Caco-2 (cell line): ENCODE measurements at regions not wholly inside any gene's neighbourhood (a gene's known extent, or its start where the extent isn't known, plus 50 kb on each side); places are given as distances from the start of the nearest gene placed in this dataset.

Experiments used
- BruUV-seq: library from RNA; stranded (reverse); fragments of 400-500 nt; replicated peaks from 2 replicates; lab custom pipeline; 2021; lab: Mats Ljungman, UMichigan
- CTCF ChIA-PET: fragments of 300-600 bp; sonication (Branson Sonifier 250); formaldehyde crosslinking; loops from one replicate; lab custom pipeline; 2022; ENCODE audit warnings: antibody characterized with exemption; lab: Charles Lee
- POLR2A ChIA-PET: fragments of 300-600 bp; sonication (Branson Sonifier 250); formaldehyde crosslinking; loops from one replicate; lab custom pipeline; 2022; ENCODE audit warnings: antibody characterized with exemption; lab: Charles Lee
- DNase-seq, 2 experiments: peaks; one replicate each; pipeline versions ENCODE4 v3.0.0 to v3.0.0-alpha.2; 2020 to 2022
- H3K27me3 ChIP-seq: replicated peaks from 2 replicates; pipeline ENCODE4 v1.6.0; 2011; ENCODE audit warnings: low read length; ENCODE audit not compliant: control insufficient read depth, insufficient read depth
- H3K36me3 ChIP-seq: 2 replicates; pipeline ENCODE4 v1.5.1; 2011; ENCODE audit warnings: low read length; ENCODE audit not compliant: control insufficient read depth, insufficient read depth
- H3K4me1 ChIP-seq: fragments of 250-450 bp; sonication (Bioruptor Pico); 2 replicates; pipeline ENCODE4 v1.5.1; 2020; ENCODE audit warnings: mild to moderate bottlenecking
- H3K4me3 ChIP-seq: 2 replicates; pipeline ENCODE4 v1.5.1; 2011; ENCODE audit warnings: low read depth, mild to moderate bottlenecking, control low read depth, low read length
- H3K9me3 ChIP-seq: fragments of 250-450 bp; sonication (Bioruptor Pico); 2 replicates; pipeline ENCODE4 v1.5.1; 2020; ENCODE audit warnings: mild to moderate bottlenecking, moderate library complexity
- H3K27ac Mint-ChIP-seq: one replicate; pipeline ENCODE4 v1.8.0; 2022; ENCODE audit warnings: mixed read lengths; ENCODE audit not compliant: unreplicated experiment
- H3K27me3 Mint-ChIP-seq: one replicate; pipeline ENCODE4 v1.8.0; 2022; ENCODE audit warnings: mixed read lengths; ENCODE audit not compliant: insufficient read depth, unreplicated experiment
- H3K36me3 Mint-ChIP-seq: one replicate; pipeline ENCODE4 v1.8.0; 2022; ENCODE audit warnings: mild to moderate bottlenecking, mixed read lengths; ENCODE audit not compliant: insufficient read depth, unreplicated experiment
- H3K4me1 Mint-ChIP-seq: one replicate; pipeline ENCODE4 v1.8.0; 2022; ENCODE audit warnings: low read depth, mixed read lengths; ENCODE audit not compliant: unreplicated experiment
- H3K4me3 Mint-ChIP-seq: one replicate; pipeline ENCODE4 v1.8.0; 2022; ENCODE audit warnings: mild to moderate bottlenecking, moderate library complexity, mixed read lengths; ENCODE audit not compliant: unreplicated experiment
- H3K9me3 Mint-ChIP-seq: one replicate; pipeline ENCODE4 v1.8.0; 2022; ENCODE audit warnings: mixed read lengths; ENCODE audit not compliant: unreplicated experiment
- CTCF ChIP-seq, 2 experiments: fragments of 200-600 bp in 1 of 2; IDR thresholded peaks; 1 replicate in 1 of 2; 2 replicates in 1 of 2; pipeline versions ENCODE4 v1.5.1 to v1.8.0; 2011 to 2022; ENCODE audit warnings: antibody characterized with exemption in 1 of 2, control low read depth in 1 of 2, inconsistent platforms in 1 of 2, low read depth in 1 of 2, low read length in 1 of 2, mild to moderate bottlenecking in 1 of 2, moderate library complexity in 1 of 2; ENCODE audit not compliant: insufficient read depth in 1 of 2, severe bottlenecking in 1 of 2, unreplicated experiment in 1 of 2
- intact Hi-C: fragments of 100-400 bp; cut with micrococcal nuclease; formaldehyde crosslinking; loops from one replicate; pipeline ENCODE4 v1.10.0; 2022; ENCODE audit not compliant: unreplicated experiment

- Histone ChIP-seq H3K27me3 (no peaks in the 10 kb centered on the region), H3K4me3 (no peak overlapping the region), H3K36me3 (no peaks in the 10 kb centered on the region), H3K9me3 (no peaks in the 10 kb centered on the region), H3K4me1 (no peaks in the 10 kb centered on the region)
- no peak for DNase-seq
- intact Hi-C loops = no loop called here
- Mint-ChIP-seq H3K9me3 (no peaks in the 10 kb centered on the region), H3K4me1 (no peaks in the 10 kb centered on the region), H3K27me3 (peaks cover 4% of the 10 kb centered on the region), H3K4me3 (no peak overlapping the region), H3K36me3 (no peaks in the 10 kb centered on the region), H3K27ac (no peak overlapping the region)
- ChIA-PET CTCF (interaction anchor here (0.6 kb wide), 1 partner anchor 1175 kb away, joined by 4 read pairs; no protein-coding TSS in a partner anchor), POLR2A (no interaction called here)
- TF ChIP-seq CTCF (IDR thresholded peaks at IDR 0.05; ENCODE audit: insufficient read depth in 1 of 2, low read depth in 1 of 2, low read length in 1 of 2, severe bottlenecking in 1 of 2, unreplicated experiment in 1 of 2) = no peak
- BruUV-seq = no TSS peak
Observed at GRCh38 chr16:52095471-52095870, 451.5 kb downstream of the TOX3 start.

- Mint-ChIP-seq H3K4me1 (peaks cover 7% of the 10 kb centered on the region), H3K36me3 (no peaks in the 10 kb centered on the region), H3K9me3 (no peaks in the 10 kb centered on the region), H3K27ac (no peak overlapping the region), H3K27me3 (no peaks in the 10 kb centered on the region), H3K4me3 (no peak overlapping the region)
- Histone ChIP-seq H3K9me3 (no peaks in the 10 kb centered on the region), H3K4me1 (no peaks in the 10 kb centered on the region), H3K36me3 (no peaks in the 10 kb centered on the region), H3K4me3 (no peak overlapping the region), H3K27me3 (no peaks in the 10 kb centered on the region)
- no TSS peak for BruUV-seq
- POLR2A ChIA-PET = no interaction called here
- intact Hi-C loops = no loop called here
- DNase-seq = no peak
- CTCF ChIA-PET = no interaction called here
- TF ChIP-seq CTCF (IDR thresholded peaks at IDR 0.05; ENCODE audit: insufficient read depth in 1 of 2, low read depth in 1 of 2, low read length in 1 of 2, severe bottlenecking in 1 of 2, unreplicated experiment in 1 of 2) = no peak
Observed at GRCh38 chr16:52092126-52092525, 454.8 kb downstream of the TOX3 start.

GRCh38 chr16:52090080-52090479 is 456.9 kb downstream of the TOX3 start:
- POLR2A ChIA-PET = no interaction called here
- no peaks in the 10 kb centered on the region for H3K36me3 Mint-ChIP-seq
- intact Hi-C loops = no loop called here
- Histone ChIP-seq H3K27me3 (no peaks in the 10 kb centered on the region), H3K9me3 (no peaks in the 10 kb centered on the region), H3K36me3 (no peaks in the 10 kb centered on the region), H3K4me3 (no peak overlapping the region), H3K4me1 (no peaks in the 10 kb centered on the region)
- no TSS peak for BruUV-seq
- no peak overlapping the region for H3K4me3 Mint-ChIP-seq
- no peaks in the 10 kb centered on the region for H3K27me3 Mint-ChIP-seq
- CTCF ChIA-PET = no interaction called here
- H3K9me3 Mint-ChIP-seq = no peaks in the 10 kb centered on the region
- H3K4me1 Mint-ChIP-seq = peaks cover 12% of the 10 kb centered on the region
- DNase-seq = no peak
- TF ChIP-seq CTCF (IDR thresholded peaks at IDR 0.05; ENCODE audit: insufficient read depth in 1 of 2, low read depth in 1 of 2, low read length in 1 of 2, severe bottlenecking in 1 of 2, unreplicated experiment in 1 of 2) = no peak
- H3K27ac Mint-ChIP-seq = no peak overlapping the region
